A549 (cell line): ENCODE measurements at regions not wholly inside any gene's neighbourhood (a gene's known extent, or its start where the extent isn't known, plus 50 kb on each side); places are given as distances from the start of the nearest gene placed in this dataset.

Experiments used
- BHLHE40 ChIP-seq: IDR thresholded peaks from 2 replicates; pipeline ENCODE4 v1.6.1; 2012; ENCODE audit warnings: low read depth, low read length, inconsistent platforms
- CHD4 ChIP-seq: fragments of 200-600 bp; sonication (generic); IDR thresholded peaks from 2 replicates; pipeline ENCODE4 v1.6.1; 2016; ENCODE audit warnings: antibody characterized with exemption, mild to moderate bottlenecking, borderline replicate concordance
- CTCF ChIP-seq: fragments of >200 bp; sonication (Bioruptor Twin); formaldehyde crosslinking; IDR thresholded peaks from 3 replicates; pipeline ENCODE4 v1.5.1; 2016
- HOXA7 ChIP-seq: fragments of 250-450 bp; sonication (Bioruptor Pico); IDR thresholded peaks from 2 replicates; pipeline ENCODE4 v1.5.0; 2020; ENCODE audit warnings: mild to moderate bottlenecking, moderate library complexity
- MAZ ChIP-seq: fragments of 150-350 bp; IDR thresholded peaks from 2 replicates; pipeline ENCODE4 v1.6.1; 2014; ENCODE audit warnings: antibody characterized with exemption, low read depth, low read length, borderline replicate concordance
- NR3C1 ChIP-seq: fragments of >200 bp; sonication (Bioruptor Twin); formaldehyde crosslinking; IDR thresholded peaks from 3 replicates; pipeline ENCODE4 v1.6.1; 2017
- POLR2A ChIP-seq: IDR thresholded peaks from 2 replicates; pipeline ENCODE4 v1.6.1; 2012; ENCODE audit warnings: mild to moderate bottlenecking, low read length
- RAD21 ChIP-seq, 2 experiments: fragments of >200 bp in 1 of 2; sonication (Bioruptor Twin) in 1 of 2; formaldehyde crosslinking in 1 of 2; IDR thresholded peaks in 1 of 2; conservative IDR thresholded peaks in 1 of 2; 2 replicates in 1 of 2; 3 replicates in 1 of 2; pipeline ENCODE4 v1.6.1; 2012 to 2018; ENCODE audit warnings: inconsistent platforms in 1 of 2
- RCOR1 ChIP-seq: fragments of 150-350 bp; IDR thresholded peaks from 2 replicates; pipeline ENCODE4 v1.6.1; 2014; ENCODE audit warnings: antibody characterized with exemption, low read length, low read depth
- RFX5 ChIP-seq: fragments of 450-650 bp; IDR thresholded peaks from 2 replicates; pipeline ENCODE4 v1.7.1; 2014; ENCODE audit warnings: antibody characterized with exemption, mild to moderate bottlenecking, moderate library complexity
- SMC3 ChIP-seq: fragments of >200 bp; sonication (Bioruptor Twin); formaldehyde crosslinking; IDR thresholded peaks from 3 replicates; pipeline ENCODE4 v1.6.1; 2018; ENCODE audit warnings: inconsistent platforms
- USF2 ChIP-seq: fragments of 450-650 bp; IDR thresholded peaks from 2 replicates; pipeline ENCODE4 v1.6.1; 2014; ENCODE audit warnings: antibody characterized with exemption
- ZSCAN20 ChIP-seq: fragments of 250-450 bp; sonication (Bioruptor Pico); IDR thresholded peaks from 2 replicates; pipeline ENCODE4 v1.8.0; 2022; ENCODE audit warnings: mild to moderate bottlenecking, moderate library complexity

- TF ChIP-seq MAZ (no peak), USF2 (no peak), BHLHE40 (no peak), NR3C1 (no peak), CTCF (no peak), CHD4 (no peak), SMC3 (no peak), HOXA7 (CRISPR knock-in tag) (no peak), RAD21 (conservative IDR thresholded peaks at IDR 0.05 in 1 of 2, IDR thresholded peaks at IDR 0.05 in 1 of 2) (no peak), RFX5 (no peak), POLR2A (no peak), RCOR1 (no peak), ZSCAN20 (CRISPR knock-in tag) (no peak)
These were observed 488.7 kb upstream of the SPRED2 start for GRCh38 chr2:65921116-65921515.
